GM19372 (cell line): ENCODE measurements at regions not wholly inside any gene's neighbourhood (a gene's known extent, or its start where the extent isn't known, plus 50 kb on each side); places are given as distances from the start of the nearest gene placed in this dataset.

Source experiments
- ATAC-seq: cut with Tn5 transposase; IDR thresholded peaks from one replicate; pipeline ENCODE4 v1.9.1; 2021; ENCODE audit warnings: mild to moderate bottlenecking, low read depth, moderate library complexity; ENCODE audit not compliant: unreplicated experiment

- ATAC-seq = no peak
Observed at GRCh38 chr4:20443015-20443805, 191.5 kb downstream of the SLIT2 start.

- ATAC-seq = no peak
Observed at GRCh38 chr4:20444599-20445337, 193.1 kb downstream of the SLIT2 start.

- no peak for ATAC-seq
Observed at GRCh38 chr4:20445933-20446723, 194.4 kb downstream of the SLIT2 start.

- ATAC-seq = no peak
Observed at GRCh38 chr4:20447103-20447502, 195.4 kb downstream of the SLIT2 start.

- ATAC-seq = no peak
Observed at GRCh38 chr4:20451986-20452385, 200.3 kb downstream of the SLIT2 start.

- no peak for ATAC-seq
Observed at GRCh38 chr4:20454515-20454914, 202.8 kb downstream of the SLIT2 start.

- no peak for ATAC-seq
Observed at GRCh38 chr4:20456407-20456806, 204.7 kb downstream of the SLIT2 start.

GRCh38 chr4:20462426-20463175 lies 210.9 kb downstream of the SLIT2 start:
- ATAC-seq = no peak

- no peak for ATAC-seq
Observed at GRCh38 chr4:20463176-20463430, 211.4 kb downstream of the SLIT2 start.

- ATAC-seq = no peak
Observed at GRCh38 chr4:20464381-20464780, 212.7 kb downstream of the SLIT2 start.

GRCh38 chr4:20474119-20474518 lies 222.4 kb downstream of the SLIT2 start:
- no peak for ATAC-seq

GRCh38 chr4:20478412-20478811 lies 221.8 kb upstream of the PACRGL start:
- no peak for ATAC-seq

- no peak for ATAC-seq
Observed at GRCh38 chr4:20480165-20480947, 219.9 kb upstream of the PACRGL start.

- ATAC-seq = no peak
Observed at GRCh38 chr4:20483416-20483815, 216.8 kb upstream of the PACRGL start.

GRCh38 chr4:20486433-20486832 lies 213.8 kb upstream of the PACRGL start:
- no peak for ATAC-seq

GRCh38 chr4:20487446-20487845 lies 212.8 kb upstream of the PACRGL start:
- no peak for ATAC-seq

- no peak for ATAC-seq
Observed at GRCh38 chr4:20487852-20488251, 212.4 kb upstream of the PACRGL start.

- no peak for ATAC-seq
Observed at GRCh38 chr4:20490734-20491133, 209.5 kb upstream of the PACRGL start.

GRCh38 chr4:20493761-20494353 lies 206.4 kb upstream of the PACRGL start:
- ATAC-seq = no peak

- ATAC-seq = no peak
Observed at GRCh38 chr4:20496068-20496467, 204.2 kb upstream of the PACRGL start.
